HCT116 (cell line): ENCODE measurements at regions not wholly inside any gene's neighbourhood (a gene's known extent, or its start where the extent isn't known, plus 50 kb on each side); places are given as distances from the start of the nearest gene placed in this dataset.

ENCODE experiments used
- CTCF ChIP-seq, 3 experiments: fragments of 200-600 bp in 1 of 3; sonication (generic) in 1 of 3; IDR thresholded peaks in 2 of 3; conservative IDR thresholded peaks in 1 of 3; 2 replicates each; pipeline ENCODE4 v1.5.1; 2012 to 2017; ENCODE audit warnings: low read depth in 2 of 3, low read length in 2 of 3, antibody characterized with exemption in 1 of 3, borderline replicate concordance in 1 of 3, control low read depth in 1 of 3, mild to moderate bottlenecking in 1 of 3, mixed read lengths in 1 of 3, mixed run types in 1 of 3, moderate library complexity in 1 of 3; ENCODE audit not compliant: insufficient read depth in 1 of 3
- POLR2A ChIP-seq: IDR thresholded peaks from 2 replicates; pipeline ENCODE4 v1.7.0; 2011; ENCODE audit warnings: borderline replicate concordance; ENCODE audit not compliant: insufficient read depth, insufficient read length; ENCODE audit errors: extremely low read depth
- SRF ChIP-seq: IDR thresholded peaks from 2 replicates; pipeline ENCODE4 v1.6.1; 2012; ENCODE audit warnings: low read depth

DNA sequence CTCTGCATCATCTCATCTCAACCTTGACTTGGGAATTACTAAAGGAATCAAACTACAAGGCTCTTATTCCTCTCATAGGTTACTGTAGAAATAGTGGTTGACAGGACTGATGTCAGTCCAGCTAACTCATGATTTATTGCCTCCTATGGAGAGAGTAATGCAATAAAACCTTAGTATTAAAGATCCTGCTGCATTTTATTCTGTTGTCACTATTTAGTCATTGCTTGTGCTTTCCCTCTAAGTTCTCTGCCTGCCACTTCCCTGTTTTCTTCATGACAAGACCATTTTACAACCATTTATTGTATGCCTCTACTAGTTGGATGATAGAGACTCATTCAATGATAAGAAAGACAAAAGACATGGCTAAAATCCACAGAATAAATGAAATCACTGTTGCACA is 134.1 kb upstream of the GRM7 start:
- TF ChIP-seq CTCF (IDR thresholded peaks at IDR 0.05 in 2 of 3, conservative IDR thresholded peaks at IDR 0.05 in 1 of 3; ENCODE audit: borderline replicate concordance in 1 of 3, insufficient read depth in 1 of 3, low read depth in 2 of 3, low read length in 2 of 3) (no peak), POLR2A (no peak), SRF (no peak)
